ENCODE measurements at regions not wholly inside any gene's neighbourhood (a gene's known extent, or its start where the extent isn't known, plus 50 kb on each side); places are given as distances from the start of the nearest gene placed in this dataset.

DNA sequence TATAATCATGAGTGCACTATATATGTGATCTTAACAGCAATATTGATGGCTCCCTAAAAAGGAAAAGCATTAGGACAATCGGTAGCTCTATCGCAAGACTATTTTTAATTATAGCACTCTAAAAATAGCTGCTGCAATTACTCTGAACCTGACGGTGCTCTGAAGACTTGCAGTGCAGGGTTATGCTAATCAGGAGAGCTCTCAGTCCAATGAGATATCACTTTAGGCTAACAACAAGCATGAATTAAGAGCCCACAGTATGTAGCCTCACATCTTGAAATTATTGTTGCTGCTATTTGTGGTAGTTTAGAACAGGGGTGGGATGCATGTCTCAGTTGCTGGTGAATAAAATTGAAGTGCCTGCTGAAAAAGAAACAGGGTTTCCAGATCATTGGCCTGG lies 515.8 kb upstream of the AKR1E2 start:
- no peaks in the 10 kb centered on the region for H3K27me3 ChIP-seq (replicated peaks; ENCODE audit: insufficient read depth)
- H3K9me3 ChIP-seq = no peaks in the 10 kb centered on the region
- H3K36me3 ChIP-seq = no peaks in the 10 kb centered on the region
- no peak overlapping the region for H3K27ac ChIP-seq
- no peak for DNase-seq (ENCODE audit: low spot score)
- ATAC-seq (ENCODE audit: insufficient number of reproducible peaks, low FRiP score, low read depth) = no peak
- H3K4me1 ChIP-seq (ENCODE audit: control insufficient read depth in 1 of 2, low read depth in 2 of 2) = peaks cover 9 to 35% of the 10 kb centered on the region in 2 donors
- no peak overlapping the region for H3K4me3 ChIP-seq
- TF ChIP-seq, protein P1, sequence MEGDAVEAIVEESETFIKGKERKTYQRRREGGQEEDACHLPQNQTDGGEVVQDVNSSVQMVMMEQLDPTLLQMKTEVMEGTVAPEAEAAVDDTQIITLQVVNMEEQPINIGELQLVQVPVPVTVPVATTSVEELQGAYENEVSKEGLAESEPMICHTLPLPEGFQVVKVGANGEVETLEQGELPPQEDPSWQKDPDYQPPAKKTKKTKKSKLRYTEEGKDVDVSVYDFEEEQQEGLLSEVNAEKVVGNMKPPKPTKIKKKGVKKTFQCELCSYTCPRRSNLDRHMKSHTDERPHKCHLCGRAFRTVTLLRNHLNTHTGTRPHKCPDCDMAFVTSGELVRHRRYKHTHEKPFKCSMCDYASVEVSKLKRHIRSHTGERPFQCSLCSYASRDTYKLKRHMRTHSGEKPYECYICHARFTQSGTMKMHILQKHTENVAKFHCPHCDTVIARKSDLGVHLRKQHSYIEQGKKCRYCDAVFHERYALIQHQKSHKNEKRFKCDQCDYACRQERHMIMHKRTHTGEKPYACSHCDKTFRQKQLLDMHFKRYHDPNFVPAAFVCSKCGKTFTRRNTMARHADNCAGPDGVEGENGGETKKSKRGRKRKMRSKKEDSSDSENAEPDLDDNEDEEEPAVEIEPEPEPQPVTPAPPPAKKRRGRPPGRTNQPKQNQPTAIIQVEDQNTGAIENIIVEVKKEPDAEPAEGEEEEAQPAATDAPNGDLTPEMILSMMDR (IDR thresholded peaks at IDR 0.05) = no peak

DNA sequence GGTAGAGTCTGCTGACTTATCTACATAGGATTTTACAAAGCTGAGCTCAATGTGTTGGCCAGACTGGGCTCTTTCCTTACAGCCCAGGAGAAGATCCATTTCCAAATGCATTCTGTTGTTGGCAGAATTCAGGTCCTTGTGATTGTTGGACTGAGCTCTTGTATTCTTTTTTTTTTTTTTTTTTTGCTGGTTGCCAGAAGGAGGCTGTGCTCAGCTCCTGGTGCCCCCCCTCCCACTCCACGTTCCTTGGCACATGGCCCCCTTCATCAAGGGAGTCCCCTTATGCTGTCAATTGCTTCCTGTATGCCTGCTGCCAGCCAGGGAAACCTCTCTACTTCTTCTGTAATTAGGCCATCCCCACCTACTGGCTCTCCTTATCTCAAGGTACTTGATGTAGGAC lies 518.1 kb upstream of the AKR1E2 start:
- TF ChIP-seq, protein P1 (IDR thresholded peaks at IDR 0.05) = no peak
- Histone ChIP-seq H3K27me3 (replicated peaks; ENCODE audit: insufficient read depth) (no peaks in the 10 kb centered on the region), H3K36me3 (no peaks in the 10 kb centered on the region), H3K4me3 (no peak overlapping the region), H3K9me3 (no peaks in the 10 kb centered on the region), H3K27ac (peak overlapping the region in 1 of 2 donors; percentile 35), H3K4me1 (ENCODE audit: control insufficient read depth in 1 of 2, low read depth in 2 of 2) (peaks cover 5 to 29% of the 10 kb centered on the region in 2 donors)
- ATAC-seq (ENCODE audit: insufficient number of reproducible peaks, low FRiP score, low read depth) (no peak), DNase-seq (ENCODE audit: low spot score) (no peak)

DNA sequence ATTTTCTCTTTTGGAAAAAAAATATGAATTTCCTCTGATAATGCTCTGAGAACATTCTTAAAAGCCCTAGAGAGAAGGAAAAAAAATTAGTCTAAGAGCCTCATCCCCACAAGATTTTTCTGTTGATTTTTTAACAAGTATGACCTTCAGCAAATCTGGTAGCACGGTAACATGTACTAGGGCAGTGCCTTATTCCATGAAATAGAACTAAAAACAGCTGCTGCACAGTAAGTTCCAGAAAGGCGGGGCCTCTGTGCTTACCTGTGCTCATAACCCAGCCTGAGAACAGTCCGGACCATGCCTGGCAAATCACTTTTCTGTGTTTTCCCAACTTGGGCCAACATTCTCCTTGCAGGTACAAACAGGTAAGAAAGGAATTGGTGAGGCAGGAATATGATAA lies 519.1 kb upstream of the AKR1E2 start:
- H3K4me3 ChIP-seq = no peak overlapping the region
- TF ChIP-seq, protein P1 (IDR thresholded peaks at IDR 0.05) = no peak
- peaks cover 5 to 25% of the 10 kb centered on the region in 2 donors for H3K4me1 ChIP-seq (ENCODE audit: control insufficient read depth in 1 of 2, low read depth in 2 of 2)
- no peaks in the 10 kb centered on the region for H3K36me3 ChIP-seq
- DNase-seq (ENCODE audit: low spot score) = no peak
- no peaks in the 10 kb centered on the region for H3K27me3 ChIP-seq (replicated peaks; ENCODE audit: insufficient read depth)
- H3K9me3 ChIP-seq = no peaks in the 10 kb centered on the region
- H3K27ac ChIP-seq = no peak overlapping the region
- no peak for ATAC-seq (ENCODE audit: insufficient number of reproducible peaks, low FRiP score, low read depth)

DNA sequence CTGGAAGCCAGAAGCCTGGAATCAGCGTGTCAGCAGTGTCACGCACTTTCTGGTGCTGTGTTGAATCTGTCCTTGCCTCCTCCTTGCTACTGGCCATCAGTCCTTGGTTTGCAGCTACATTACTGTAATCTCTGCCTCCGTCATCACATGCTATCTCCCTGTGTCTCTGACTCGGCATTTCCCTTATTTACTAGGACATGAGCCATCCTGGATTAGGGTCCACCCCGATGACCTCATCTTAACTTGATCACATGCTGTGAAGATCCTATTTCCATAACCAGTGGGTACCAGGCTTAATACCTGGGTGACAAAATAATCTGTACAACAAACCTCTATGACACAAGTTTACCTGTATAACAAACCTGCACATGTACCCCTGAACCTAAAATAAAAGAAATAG lies 518.0 kb upstream of the KLF6 start:
- TF ChIP-seq, protein P1 (IDR thresholded peaks at IDR 0.05) = no peak
- no peak for DNase-seq (ENCODE audit: low spot score)
- no peak for ATAC-seq (ENCODE audit: insufficient number of reproducible peaks, low FRiP score, low read depth)
- Histone ChIP-seq H3K9me3 (no peaks in the 10 kb centered on the region), H3K36me3 (no peaks in the 10 kb centered on the region), H3K4me1 (ENCODE audit: control insufficient read depth in 1 of 2, low read depth in 2 of 2) (peaks cover 5 to 19% of the 10 kb centered on the region in 2 donors), H3K27ac (no peak overlapping the region), H3K4me3 (no peak overlapping the region), H3K27me3 (replicated peaks; ENCODE audit: insufficient read depth) (no peaks in the 10 kb centered on the region)

DNA sequence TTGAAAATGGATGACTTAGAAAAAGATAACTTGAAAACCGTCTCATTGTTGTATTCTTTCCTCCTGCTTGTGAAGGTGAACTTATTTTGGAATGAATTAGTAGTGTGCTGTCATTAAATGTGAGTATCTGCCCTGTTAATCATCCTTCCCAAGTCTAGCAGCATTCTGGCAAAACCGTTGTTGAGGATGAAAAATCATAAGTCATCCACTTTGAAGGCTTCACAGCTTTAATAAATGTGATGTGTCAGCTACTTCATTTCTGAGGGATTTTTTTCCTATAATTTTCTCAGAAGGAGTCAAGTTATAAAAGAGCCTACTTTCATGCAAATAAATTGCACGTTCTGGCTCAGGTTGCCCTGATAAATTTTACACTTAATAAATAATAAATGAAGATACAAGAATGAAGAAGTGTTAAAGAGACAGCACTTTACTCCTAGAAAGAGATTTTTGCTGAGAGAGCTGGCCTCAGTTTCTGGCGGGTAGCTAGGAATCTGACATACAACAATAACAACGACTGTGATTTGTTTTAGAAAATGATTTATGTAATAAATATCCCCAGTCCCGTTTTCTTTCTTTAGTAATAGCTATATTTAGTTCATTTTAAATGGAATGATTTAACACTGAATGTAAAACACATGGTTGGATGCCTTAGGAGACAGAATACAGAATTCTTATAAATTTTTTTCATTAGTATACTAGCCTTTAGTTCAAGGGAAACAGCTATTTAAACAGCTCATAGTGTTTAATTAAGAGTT lies 516.5 kb upstream of the KLF6 start:
- DNase-seq (ENCODE audit: low spot score) (no peak), ATAC-seq (ENCODE audit: insufficient number of reproducible peaks, low FRiP score, low read depth) (no peak)
- H3K27ac ChIP-seq = no peak overlapping the region
- H3K4me3 ChIP-seq = no peak overlapping the region
- H3K27me3 ChIP-seq (replicated peaks; ENCODE audit: insufficient read depth) = no peaks in the 10 kb centered on the region
- no peaks in the 10 kb centered on the region for H3K36me3 ChIP-seq
- TF ChIP-seq, protein P1 (IDR thresholded peaks at IDR 0.05) = no peak
- no peaks in the 10 kb centered on the region for H3K9me3 ChIP-seq
- peaks cover 0 to 3% of the 10 kb centered on the region in 2 donors for H3K4me1 ChIP-seq (ENCODE audit: control insufficient read depth in 1 of 2, low read depth in 2 of 2)
